ENCODE measurements at regions not wholly inside any gene's neighbourhood (a gene's known extent, or its start where the extent isn't known, plus 50 kb on each side); places are given as distances from the start of the nearest gene placed in this dataset.

DNA sequence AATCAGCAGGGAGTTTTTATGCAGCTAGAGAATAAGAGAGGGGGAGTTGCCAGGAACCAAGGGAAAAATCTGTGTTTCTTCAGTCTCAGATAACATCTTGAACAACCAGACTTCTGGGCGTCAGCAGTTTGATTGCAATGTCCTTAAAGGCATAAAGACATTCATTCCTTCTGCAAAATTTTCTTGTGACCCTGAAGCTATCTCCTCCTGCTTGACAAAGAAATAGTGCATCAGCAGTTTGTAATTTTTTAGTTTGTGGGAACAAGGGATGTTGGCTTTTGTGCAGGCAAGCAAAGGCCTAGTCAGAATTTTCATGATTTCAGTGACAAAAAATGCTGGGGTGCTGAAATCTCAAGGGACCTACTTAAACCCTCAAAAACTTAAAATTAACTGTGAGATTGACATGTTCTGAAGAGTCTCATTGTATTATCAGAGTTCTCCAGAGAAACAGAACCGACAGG lies 125.8 kb upstream of the UNC5C start:
- H3K27ac ChIP-seq, result peak overlapping the region in 2 of 3 donors; percentile 14 to 28
- H3K4me3 ChIP-seq (replicated peaks in 1 of 3), result no peak overlapping the region
- TF ChIP-seq, protein P1, sequence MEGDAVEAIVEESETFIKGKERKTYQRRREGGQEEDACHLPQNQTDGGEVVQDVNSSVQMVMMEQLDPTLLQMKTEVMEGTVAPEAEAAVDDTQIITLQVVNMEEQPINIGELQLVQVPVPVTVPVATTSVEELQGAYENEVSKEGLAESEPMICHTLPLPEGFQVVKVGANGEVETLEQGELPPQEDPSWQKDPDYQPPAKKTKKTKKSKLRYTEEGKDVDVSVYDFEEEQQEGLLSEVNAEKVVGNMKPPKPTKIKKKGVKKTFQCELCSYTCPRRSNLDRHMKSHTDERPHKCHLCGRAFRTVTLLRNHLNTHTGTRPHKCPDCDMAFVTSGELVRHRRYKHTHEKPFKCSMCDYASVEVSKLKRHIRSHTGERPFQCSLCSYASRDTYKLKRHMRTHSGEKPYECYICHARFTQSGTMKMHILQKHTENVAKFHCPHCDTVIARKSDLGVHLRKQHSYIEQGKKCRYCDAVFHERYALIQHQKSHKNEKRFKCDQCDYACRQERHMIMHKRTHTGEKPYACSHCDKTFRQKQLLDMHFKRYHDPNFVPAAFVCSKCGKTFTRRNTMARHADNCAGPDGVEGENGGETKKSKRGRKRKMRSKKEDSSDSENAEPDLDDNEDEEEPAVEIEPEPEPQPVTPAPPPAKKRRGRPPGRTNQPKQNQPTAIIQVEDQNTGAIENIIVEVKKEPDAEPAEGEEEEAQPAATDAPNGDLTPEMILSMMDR (IDR thresholded peaks at IDR 0.05), result no peak
- no peak for TF ChIP-seq POLR2A (IDR thresholded peaks at IDR 0.05)
- no peaks in the 10 kb centered on the region for H3K27me3 ChIP-seq
- 27 to 31% methylated on average over 2 of the region's 2 CpGs for WGBS, 2 donors
- peaks cover 12 to 18% of the 10 kb centered on the region in 2 donors for H3K4me1 ChIP-seq
- no peaks in the 10 kb centered on the region for H3K9me3 ChIP-seq
- intact Hi-C loops (cut with DNase I), result no loop called here
- no peaks in the 10 kb centered on the region for H3K36me3 ChIP-seq
- peak; percentile 31 to 33 for DNase-seq

DNA sequence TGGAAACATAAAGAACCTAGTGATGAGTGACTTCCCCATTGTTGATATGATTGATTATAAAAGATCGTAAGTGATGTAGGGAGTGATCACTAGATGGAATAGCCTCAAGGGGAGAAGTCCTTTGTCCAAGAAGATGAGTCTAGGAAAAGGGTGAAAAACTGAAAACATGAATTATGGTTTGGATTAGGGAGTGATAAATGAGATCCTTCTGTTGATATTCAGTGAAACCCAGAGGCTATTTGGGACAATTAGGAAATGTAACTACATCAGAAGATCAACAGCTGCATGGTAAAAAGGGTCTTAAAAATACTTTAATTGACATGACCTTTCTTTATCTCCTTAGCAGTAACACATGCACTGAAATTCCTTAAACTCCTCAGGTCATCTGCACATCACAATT lies 124.0 kb upstream of the UNC5C start:
- H3K4me3 ChIP-seq (replicated peaks in 1 of 3), result no peak overlapping the region
- H3K27ac ChIP-seq, result no peak overlapping the region
- WGBS, 2 donors, result 88 to 92% methylated on average over 1 of the region's 1 CpG
- intact Hi-C loops (cut with DNase I), result no loop called here
- peaks cover 12 to 18% of the 10 kb centered on the region in 2 donors for H3K4me1 ChIP-seq
- TF ChIP-seq POLR2A (IDR thresholded peaks at IDR 0.05), result no peak
- TF ChIP-seq, protein P1 (IDR thresholded peaks at IDR 0.05), result no peak
- H3K9me3 ChIP-seq, result no peaks in the 10 kb centered on the region
- H3K27me3 ChIP-seq, result no peaks in the 10 kb centered on the region
- no peak for DNase-seq
- no peaks in the 10 kb centered on the region for H3K36me3 ChIP-seq

DNA sequence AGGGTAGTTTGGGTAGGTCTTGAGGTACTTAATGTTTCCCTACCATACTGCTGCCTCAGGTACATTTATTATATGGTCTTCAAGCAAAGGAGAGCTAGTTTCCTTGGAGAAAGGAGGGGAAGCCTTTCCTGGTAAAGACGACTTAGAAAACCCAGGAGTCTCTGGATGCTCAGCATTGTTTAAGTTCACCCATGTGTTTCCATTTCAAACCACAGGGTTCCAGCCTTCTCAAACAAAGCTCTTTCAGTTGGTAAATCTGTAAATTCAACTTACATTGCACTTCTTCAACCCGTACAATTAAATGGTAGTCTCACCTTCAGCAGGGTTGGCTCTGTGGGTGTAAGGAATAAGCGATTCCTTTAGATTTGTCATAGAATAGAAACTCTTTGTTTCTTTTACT lies 111.9 kb upstream of the UNC5C start:
- TF ChIP-seq, protein P1 (IDR thresholded peaks at IDR 0.05), result no peak
- TF ChIP-seq POLR2A (IDR thresholded peaks at IDR 0.05), result no peak
- intact Hi-C loops (cut with DNase I), result no loop called here
- H3K27ac ChIP-seq, result no peak overlapping the region
- H3K36me3 ChIP-seq, result no peaks in the 10 kb centered on the region
- no peak for DNase-seq
- WGBS, 2 donors, result 66 to 73% methylated on average over 3 of the region's 3 CpGs
- no peak overlapping the region for H3K4me3 ChIP-seq (replicated peaks in 1 of 3)
- no peaks in the 10 kb centered on the region for H3K4me1 ChIP-seq
- H3K27me3 ChIP-seq, result no peaks in the 10 kb centered on the region
- H3K9me3 ChIP-seq, result no peaks in the 10 kb centered on the region

DNA sequence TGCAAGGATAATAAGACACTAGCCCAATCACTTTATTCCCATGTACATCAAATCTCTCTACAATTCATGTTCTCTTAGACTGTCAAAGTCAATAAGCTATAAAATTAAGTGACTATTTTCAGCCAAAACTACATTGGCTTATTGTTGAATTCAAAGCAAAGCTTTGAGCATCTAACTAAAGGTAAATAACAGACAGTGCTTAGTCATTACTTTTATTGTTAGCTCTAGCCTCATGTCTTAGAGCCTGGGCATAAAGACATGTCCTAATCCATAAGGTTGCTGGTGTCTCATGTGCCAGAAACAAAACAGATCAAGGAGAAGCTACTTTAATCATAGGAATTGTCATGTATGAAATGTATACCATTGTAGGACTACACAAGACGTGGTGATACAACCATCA lies 103.1 kb upstream of the UNC5C start:
- no peak for DNase-seq
- Histone ChIP-seq H3K4me3 (replicated peaks in 1 of 3) (no peak overlapping the region), H3K36me3 (no peaks in the 10 kb centered on the region), H3K4me1 (peaks cover 0 to 4% of the 10 kb centered on the region in 2 donors), H3K27ac (no peak overlapping the region), H3K27me3 (no peaks in the 10 kb centered on the region), H3K9me3 (no peaks in the 10 kb centered on the region)
- TF ChIP-seq POLR2A (IDR thresholded peaks at IDR 0.05), result no peak
- TF ChIP-seq, protein P1 (IDR thresholded peaks at IDR 0.05), result no peak
- WGBS, 2 donors, result 85 to 95% methylated on average over 1 of the region's 1 CpG
- intact Hi-C loops (cut with DNase I), result no loop called here

DNA sequence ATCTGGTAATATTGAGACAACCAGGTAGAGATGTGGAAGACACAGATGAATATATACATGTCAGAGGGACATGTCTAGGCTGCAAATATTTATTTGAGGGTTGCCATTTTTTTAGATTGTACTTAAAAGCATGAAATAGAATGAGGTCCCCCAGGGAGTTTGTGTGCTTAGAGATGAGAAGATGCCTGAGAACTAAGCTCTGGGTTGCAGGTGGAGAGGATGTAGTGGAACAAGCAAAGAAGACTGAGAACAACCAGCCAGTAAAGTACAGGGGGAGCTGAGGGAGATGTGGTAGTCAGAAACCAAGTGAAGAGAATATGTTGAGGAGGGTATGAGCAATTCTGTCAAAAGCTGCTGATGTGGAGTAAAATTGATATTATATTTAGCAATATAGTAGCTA lies 95.6 kb upstream of the UNC5C start:
- no peak overlapping the region for H3K4me3 ChIP-seq (replicated peaks in 1 of 3)
- intact Hi-C loops (cut with DNase I), result no loop called here
- TF ChIP-seq POLR2A (IDR thresholded peaks at IDR 0.05), result no peak
- TF ChIP-seq, protein P1 (IDR thresholded peaks at IDR 0.05), result no peak

More for the DNA sequence above, 95.6 kb upstream of the UNC5C start:
- peaks cover 14 to 46% of the 10 kb centered on the region in 2 donors for H3K4me1 ChIP-seq
- no peak for DNase-seq
- H3K9me3 ChIP-seq, result no peaks in the 10 kb centered on the region
- no peaks in the 10 kb centered on the region for H3K36me3 ChIP-seq
- H3K27ac ChIP-seq, result peak overlapping the region in 1 of 3 donors; percentile 47
- no peaks in the 10 kb centered on the region for H3K27me3 ChIP-seq

All from thyroid gland (tissue), 4 donors.